ENCODE measurements at regions not wholly inside any gene's neighbourhood (a gene's known extent, or its start where the extent isn't known, plus 50 kb on each side); places are given as distances from the start of the nearest gene placed in this dataset.
A peak's percentile ranks its signal among the peaks of the same experiment; 100 is the strongest.

DNA sequence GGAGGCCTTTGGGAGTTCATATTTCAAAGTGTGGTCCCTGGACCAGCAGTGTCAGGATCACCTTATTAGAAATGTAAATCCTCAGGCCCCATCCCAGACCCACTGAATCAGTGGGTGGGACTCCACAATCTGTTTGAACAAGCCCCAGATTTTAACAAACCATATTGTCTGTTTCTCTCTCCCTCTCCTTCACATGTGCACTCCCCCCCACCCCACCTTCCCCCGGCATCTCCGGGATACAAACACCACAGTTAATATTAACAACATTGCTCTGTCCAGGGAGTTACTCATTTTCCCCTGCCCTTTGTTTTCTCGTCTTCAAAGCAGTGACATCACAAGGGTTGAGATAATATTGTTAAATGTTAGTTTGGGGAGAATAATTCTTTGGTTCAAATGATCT lies 127.3 kb downstream of the KATNIP start:
- Histone ChIP-seq H2AFZ (replicated peaks; ENCODE audit: low read length, poor library complexity) (peak overlapping the region; percentile 1), H3K36me3 (ENCODE audit: control insufficient read depth, insufficient read depth, low read length) (peaks cover 13% of the 10 kb centered on the region), H3K14ac (replicated peaks; ENCODE audit: low read depth, low read length) (0 out of 2 replicates have a peak overlapping the region, but pooled peaks have one; percentile 15), H2BK20ac (ENCODE audit: low read depth, low read length) (peak overlapping the region; percentile 69; the same call in 1 of the 2 replicates), H3K4me1 (ENCODE audit: control insufficient read depth, insufficient read depth, low read length) (peaks cover 13% of the 10 kb centered on the region), H2BK15ac (ENCODE audit: low read depth, low read length) (no peak overlapping the region), H2BK5ac (ENCODE audit: low read depth, low read length, poor library complexity, severe bottlenecking) (peak overlapping the region; percentile 52), H3K9me3 (ENCODE audit: control insufficient read depth, insufficient read depth, low read length) (no peaks in the 10 kb centered on the region), H2BK120ac (ENCODE audit: low read depth, low read length) (peak overlapping the region; percentile 44; the same call in 1 of the 2 replicates), H3K23ac (ENCODE audit: low read depth, low read length) (no peak overlapping the region), H3K18ac (ENCODE audit: low read depth, low read length) (peak overlapping the region; percentile 52; the same call in 1 of the 2 replicates), H2AK9ac (replicated peaks; ENCODE audit: low read depth, low read length, poor library complexity) (no peak overlapping the region), H2AK5ac (ENCODE audit: low read depth, low read length) (peak overlapping the region; percentile 57; the same call in 1 of the 2 replicates), H4K91ac (ENCODE audit: insufficient read depth, low read depth, low read length) (no peak overlapping the region), H3K9ac (ENCODE audit: low read depth, low read length) (no peak overlapping the region), H3K4ac (ENCODE audit: low read depth, low read length) (peak overlapping the region; percentile 70), H4K8ac (ENCODE audit: low read depth in 2 of 2, low read length in 2 of 2) (peak overlapping the region in 1 of 2 experiments; percentile 44; a peak in 1 of 4 replicates), H3K9me1 (ENCODE audit: insufficient read depth, low read length) (peaks cover 14% of the 10 kb centered on the region), H3K27ac (ENCODE audit: insufficient read depth, low read length) (no peak overlapping the region), H4K5ac (ENCODE audit: low read depth, low read length) (no peak overlapping the region), H3K4me3 (ENCODE audit: insufficient read depth, low read depth, low read length) (no peak overlapping the region), H3K79me1 (ENCODE audit: low read depth in 1 of 2, low read length in 2 of 2) (no peaks in the 10 kb centered on the region), H3K27me3 (ENCODE audit: control insufficient read depth, insufficient read depth, low read length) (no peaks in the 10 kb centered on the region), H3K4me2 (ENCODE audit: low read depth, low read length) (peak overlapping the region; percentile 88), H3K56ac (ENCODE audit: extremely low read depth, insufficient read depth, low read length) (peak overlapping the region; percentile 14; the same call in 1 of the 2 replicates), H4K20me1 (ENCODE audit: insufficient read depth, low read length) (peaks cover 8% of the 10 kb centered on the region; the same call in 1 of the 2 replicates)
- POLR2A ChIA-PET (ENCODE audit: unreplicated experiment): no interaction called here
- no TSS peak for BruUV-seq (replicated peaks)
- dilution Hi-C loops (cut with HindIII; ENCODE audit: low sequenced_read_pairs, unreplicated experiment) (no loop called here), in situ Hi-C loops (cut with MboI; ENCODE audit: low sequenced_read_pairs) (no loop called here), intact Hi-C loops (cut with micrococcal nuclease) (loop anchor here (2.0 kb wide), 1 partner anchor 38 kb away; no protein-coding TSS in a partner anchor)
- CTCF ChIA-PET: no interaction called here
- DNase-seq (peak; percentile 59), ATAC-seq (ENCODE audit: low read depth) (peak; percentile 60)
- no peak for TF ChIP-seq CHD1 (IDR thresholded peaks at IDR 0.05; ENCODE audit: low read depth, low read length)
- TF ChIP-seq SMC3 (IDR thresholded peaks at IDR 0.05; ENCODE audit: low read depth, low read length): no peak
- TF ChIP-seq NFE2L2 (IDR thresholded peaks at IDR 0.05; ENCODE audit: low read depth, low read length): no peak
- no peak for TF ChIP-seq BHLHE40 (IDR thresholded peaks at IDR 0.05; ENCODE audit: low read depth, low read length)
- TF ChIP-seq, protein P1, sequence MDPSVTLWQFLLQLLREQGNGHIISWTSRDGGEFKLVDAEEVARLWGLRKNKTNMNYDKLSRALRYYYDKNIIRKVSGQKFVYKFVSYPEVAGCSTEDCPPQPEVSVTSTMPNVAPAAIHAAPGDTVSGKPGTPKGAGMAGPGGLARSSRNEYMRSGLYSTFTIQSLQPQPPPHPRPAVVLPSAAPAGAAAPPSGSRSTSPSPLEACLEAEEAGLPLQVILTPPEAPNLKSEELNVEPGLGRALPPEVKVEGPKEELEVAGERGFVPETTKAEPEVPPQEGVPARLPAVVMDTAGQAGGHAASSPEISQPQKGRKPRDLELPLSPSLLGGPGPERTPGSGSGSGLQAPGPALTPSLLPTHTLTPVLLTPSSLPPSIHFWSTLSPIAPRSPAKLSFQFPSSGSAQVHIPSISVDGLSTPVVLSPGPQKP (IDR thresholded peaks at IDR 0.05; ENCODE audit: borderline replicate concordance, low read depth, low read length): no peak
- no peak for TF ChIP-seq MAZ (IDR thresholded peaks at IDR 0.05; ENCODE audit: borderline replicate concordance, low read depth, low read length)
- TF ChIP-seq RAD21 (IDR thresholded peaks at IDR 0.05; ENCODE audit: low read length): no peak
- TF ChIP-seq, protein P2, sequence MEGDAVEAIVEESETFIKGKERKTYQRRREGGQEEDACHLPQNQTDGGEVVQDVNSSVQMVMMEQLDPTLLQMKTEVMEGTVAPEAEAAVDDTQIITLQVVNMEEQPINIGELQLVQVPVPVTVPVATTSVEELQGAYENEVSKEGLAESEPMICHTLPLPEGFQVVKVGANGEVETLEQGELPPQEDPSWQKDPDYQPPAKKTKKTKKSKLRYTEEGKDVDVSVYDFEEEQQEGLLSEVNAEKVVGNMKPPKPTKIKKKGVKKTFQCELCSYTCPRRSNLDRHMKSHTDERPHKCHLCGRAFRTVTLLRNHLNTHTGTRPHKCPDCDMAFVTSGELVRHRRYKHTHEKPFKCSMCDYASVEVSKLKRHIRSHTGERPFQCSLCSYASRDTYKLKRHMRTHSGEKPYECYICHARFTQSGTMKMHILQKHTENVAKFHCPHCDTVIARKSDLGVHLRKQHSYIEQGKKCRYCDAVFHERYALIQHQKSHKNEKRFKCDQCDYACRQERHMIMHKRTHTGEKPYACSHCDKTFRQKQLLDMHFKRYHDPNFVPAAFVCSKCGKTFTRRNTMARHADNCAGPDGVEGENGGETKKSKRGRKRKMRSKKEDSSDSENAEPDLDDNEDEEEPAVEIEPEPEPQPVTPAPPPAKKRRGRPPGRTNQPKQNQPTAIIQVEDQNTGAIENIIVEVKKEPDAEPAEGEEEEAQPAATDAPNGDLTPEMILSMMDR (conservative IDR thresholded peaks at IDR 0.05; ENCODE audit: low read depth, low read length): no peak
- TF ChIP-seq MAFK (IDR thresholded peaks at IDR 0.05; ENCODE audit: low read depth, low read length): no peak
- no peak for TF ChIP-seq POLR2A (IDR thresholded peaks at IDR 0.05; ENCODE audit: low read depth, low read length)
- TF ChIP-seq, protein P3, sequence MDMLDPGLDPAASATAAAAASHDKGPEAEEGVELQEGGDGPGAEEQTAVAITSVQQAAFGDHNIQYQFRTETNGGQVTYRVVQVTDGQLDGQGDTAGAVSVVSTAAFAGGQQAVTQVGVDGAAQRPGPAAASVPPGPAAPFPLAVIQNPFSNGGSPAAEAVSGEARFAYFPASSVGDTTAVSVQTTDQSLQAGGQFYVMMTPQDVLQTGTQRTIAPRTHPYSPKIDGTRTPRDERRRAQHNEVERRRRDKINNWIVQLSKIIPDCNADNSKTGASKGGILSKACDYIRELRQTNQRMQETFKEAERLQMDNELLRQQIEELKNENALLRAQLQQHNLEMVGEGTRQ (IDR thresholded peaks at IDR 0.05; ENCODE audit: low read depth, low read length): no peak
- TF ChIP-seq MXI1 (IDR thresholded peaks at IDR 0.05; ENCODE audit: borderline replicate concordance, low read depth, low read length): no peak
- WGBS, 2 experiments (ENCODE audit: extremely low coverage in 2 of 2, insufficient read length in 1 of 2): no CpG with 5 or more reads among the region's 3 CpGs

Measured in IMR-90 (cell line).